ENCODE measurements at regions not wholly inside any gene's neighbourhood (a gene's known extent, or its start where the extent isn't known, plus 50 kb on each side); places are given as distances from the start of the nearest gene placed in this dataset.

DNA sequence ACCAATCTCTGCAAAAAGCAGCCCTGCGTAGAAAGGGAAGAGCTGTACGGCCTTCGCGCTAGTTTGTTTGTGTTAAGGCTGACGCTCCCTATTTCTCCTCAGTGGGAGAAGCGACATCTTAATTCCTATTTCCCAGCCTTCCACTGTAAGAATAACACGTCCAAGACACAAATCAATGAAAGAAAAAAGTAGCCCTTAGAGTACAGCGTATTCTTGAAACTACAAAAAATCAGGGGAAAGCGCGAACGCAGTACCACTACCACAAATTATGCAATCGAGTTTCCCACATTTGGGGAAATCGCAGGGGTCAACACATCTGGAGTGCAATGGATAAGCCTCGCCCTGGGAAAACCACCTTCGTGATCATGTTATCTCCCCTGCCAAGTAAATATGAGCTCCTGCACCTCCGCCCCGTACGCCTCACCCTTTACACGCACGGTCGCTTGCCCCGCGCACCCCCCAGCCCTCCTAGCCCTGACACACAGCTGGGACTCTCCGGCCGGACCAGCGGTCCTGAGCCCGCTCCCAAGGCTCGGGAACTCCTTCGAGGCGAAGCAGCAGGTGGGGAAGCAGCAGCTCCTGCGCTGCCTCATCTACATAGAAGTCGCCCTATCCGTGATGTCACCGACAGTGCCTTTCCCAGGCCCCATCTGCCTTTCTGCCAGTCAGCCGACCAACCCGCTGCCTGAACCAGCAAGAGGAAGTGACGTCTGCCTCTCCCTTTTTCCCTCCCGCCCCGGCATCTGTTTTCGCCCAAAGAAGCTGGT, 94.7 kb downstream of the PPIAL4G start (continued):
- TF ChIP-seq ZNF431 (CRISPR knock-in tag; IDR thresholded peaks at IDR 0.05) (peak; percentile 58; the same call in 1 of the 2 replicates), CTBP1 (IDR thresholded peaks at IDR 0.05; ENCODE audit: borderline replicate concordance) (peak; percentile 75), ELF1 (tag; IDR thresholded peaks at IDR 0.05) (no peak), EP300 (IDR thresholded peaks at IDR 0.05; ENCODE audit: low read length) (0 out of 2 replicates have a peak, but pooled peaks have one; percentile 29), SNRNP70 (optimal IDR thresholded peaks at IDR 0.05; ENCODE audit: low read depth, low read length) (no peak), CBFA2T3 (IDR thresholded peaks at IDR 0.05) (peak; percentile 81), ZNF592 (IDR thresholded peaks at IDR 0.05) (peak; percentile 78), ZNF165 (CRISPR knock-in tag; IDR thresholded peaks at IDR 0.05; ENCODE audit: borderline replicate concordance) (no peak), MYC (IDR thresholded peaks at IDR 0.05; ENCODE audit: low read depth, low read length) (no peak), MYC (CRISPR knock-in tag; IDR thresholded peaks at IDR 0.05; ENCODE audit: borderline replicate concordance, low read depth) (no peak), TCF3 (CRISPR knock-in tag; IDR thresholded peaks at IDR 0.05) (peak; percentile 57), ZNF3 (CRISPR knock-in tag; IDR thresholded peaks at IDR 0.05) (peak; percentile 73; the same call in 1 of the 2 replicates), BHLHE40 (IDR thresholded peaks at IDR 0.05; ENCODE audit: low read length) (peak; percentile 56; the same call in 1 of the 2 replicates), ZBTB40 (IDR thresholded peaks at IDR 0.05) (peak; percentile 80), ZBTB40 (CRISPR knock-in tag; IDR thresholded peaks at IDR 0.05) (no peak), FUS (optimal IDR thresholded peaks at IDR 0.05; ENCODE audit: low read depth, low read length) (no peak)

All from K562 (cell line).